GM12864 (cell line): ENCODE measurements at regions not wholly inside any gene's neighbourhood (a gene's known extent, or its start where the extent isn't known, plus 50 kb on each side); places are given as distances from the start of the nearest gene placed in this dataset.

Experiments used
- DNase-seq: peaks from one replicate; pipeline ENCODE4 v3.0.0-alpha.2; 2011; ENCODE audit warnings: low read depth
- H3K4me3 ChIP-seq: 2 replicates; pipeline ENCODE4 v1.5.1; 2011; ENCODE audit warnings: mild to moderate bottlenecking, low read depth, low read length, control low read depth
- CTCF ChIP-seq: IDR thresholded peaks from 2 replicates; pipeline ENCODE4 v1.5.1; 2011; ENCODE audit warnings: low read depth, mild to moderate bottlenecking, moderate library complexity, low read length, control low read depth, inconsistent platforms; ENCODE audit errors: missing control alignments

- TF ChIP-seq CTCF = no peak
- DNase-seq = no peak
- H3K4me3 ChIP-seq = no peak overlapping the region
Observed at GRCh38 chr16:86891121-86891520, 312.8 kb downstream of the FOXL1 start.

- TF ChIP-seq CTCF = no peak
- DNase-seq = no peak
- H3K4me3 ChIP-seq = no peak overlapping the region
Observed at GRCh38 chr16:86891631-86892030, 313.3 kb downstream of the FOXL1 start.

DNA sequence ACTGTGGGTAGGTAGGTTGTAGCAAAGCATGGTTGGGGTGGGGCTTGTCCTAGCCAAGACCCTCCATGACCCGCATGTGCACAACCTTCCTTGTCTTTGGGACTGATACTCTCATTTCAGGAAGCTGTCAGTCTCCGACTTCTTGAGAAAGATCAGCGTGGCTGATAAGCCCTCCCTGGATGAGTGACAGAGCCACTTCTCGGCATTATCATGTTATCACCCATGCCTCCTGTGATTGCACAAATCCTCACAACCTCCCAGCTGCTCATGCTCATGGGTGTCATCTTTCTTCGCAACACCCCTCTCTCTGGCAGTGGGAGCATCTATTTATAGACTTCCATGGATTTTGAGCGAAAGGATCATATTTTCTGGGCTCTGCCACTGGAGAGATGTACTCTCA lies 314.2 kb downstream of the FOXL1 start:
- TF ChIP-seq CTCF = no peak
- DNase-seq = no peak
- no peak overlapping the region for H3K4me3 ChIP-seq

DNA sequence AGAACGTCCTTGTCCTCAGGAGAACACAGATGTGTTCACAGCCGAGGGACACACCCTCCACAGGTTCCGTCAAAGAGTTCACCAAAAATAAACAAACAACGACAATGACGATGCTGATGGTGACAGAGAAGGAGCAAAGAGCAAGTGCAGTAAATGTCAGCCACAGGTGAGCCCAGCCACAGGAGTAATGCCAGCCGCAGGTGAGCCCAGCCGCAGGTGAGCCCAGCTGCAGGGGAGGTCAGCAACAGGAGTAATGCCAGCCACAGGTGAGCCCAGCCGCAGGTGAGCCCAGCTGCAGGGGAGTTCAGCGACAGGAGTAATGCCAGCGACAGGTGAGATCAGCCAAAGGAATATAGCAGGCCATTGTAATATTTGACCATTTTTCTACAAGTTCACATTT lies 315.2 kb downstream of the FOXL1 start:
- no peak overlapping the region for H3K4me3 ChIP-seq
- no peak for TF ChIP-seq CTCF
- no peak for DNase-seq

- DNase-seq = no peak
- TF ChIP-seq CTCF = no peak
- H3K4me3 ChIP-seq = no peak overlapping the region
Observed at GRCh38 chr16:86894029-86894567, 315.7 kb downstream of the FOXL1 start.

- H3K4me3 ChIP-seq = no peak overlapping the region
- no peak for TF ChIP-seq CTCF
Observed at GRCh38 chr16:86894925-86895324, 316.6 kb downstream of the FOXL1 start.

GRCh38 chr16:86895606-86896005 lies 317.3 kb downstream of the FOXL1 start:
- DNase-seq = no peak
- TF ChIP-seq CTCF = no peak
- no peak overlapping the region for H3K4me3 ChIP-seq

More at GRCh38 chr16:86894925-86895324, 316.6 kb downstream of the FOXL1 start:
- DNase-seq = no peak
